Progenitor cell of endocrine pancreas (in vitro differentiated cells): ENCODE measurements at regions not wholly inside any gene's neighbourhood (a gene's known extent, or its start where the extent isn't known, plus 50 kb on each side); places are given as distances from the start of the nearest gene placed in this dataset.
"Not testable (repeated sequence)": the region's sequence is repeated elsewhere in the genome, so short reads cannot be mapped to it uniquely, and the experiment has no call there.

Source experiments
- DNase-seq: peaks from one replicate; pipeline ENCODE4 v3.0.0; 2021; ENCODE audit warnings: low spot score; ENCODE audit not compliant: unreplicated experiment
- H3K27ac Mint-ChIP-seq: 2 replicates; pipeline ENCODE4 v1.8.0; 2021; ENCODE audit warnings: mild to moderate bottlenecking, moderate library complexity, mixed read lengths
- H3K27me3 Mint-ChIP-seq: 2 replicates; pipeline ENCODE4 v1.8.0; 2021; ENCODE audit warnings: mixed read lengths
- H3K36me3 Mint-ChIP-seq: 2 replicates; pipeline ENCODE4 v1.8.0; 2022; ENCODE audit warnings: mixed read lengths; ENCODE audit not compliant: insufficient read depth
- H3K4me1 Mint-ChIP-seq: 2 replicates; pipeline ENCODE4 v1.8.0; 2021; ENCODE audit warnings: low read depth, mixed read lengths
- H3K4me3 Mint-ChIP-seq: 2 replicates; pipeline ENCODE4 v1.8.0; 2021; ENCODE audit warnings: low read depth, mild to moderate bottlenecking, moderate library complexity, mixed read lengths
- H3K9me3 Mint-ChIP-seq: 2 replicates; pipeline ENCODE4 v1.8.0; 2021; ENCODE audit warnings: low read depth, mixed read lengths
- TF ChIP-seq, protein P1 (sequence below): fragments of 200-600 bp; sonication (generic); IDR thresholded peaks from one replicate; pipeline ENCODE4 v1.5.0; 2021; ENCODE audit warnings: antibody characterized with exemption, mild to moderate bottlenecking; ENCODE audit not compliant: unreplicated experiment

- Mint-ChIP-seq H3K4me3 (no peak overlapping the region), H3K36me3 (no peaks in the 10 kb centered on the region), H3K27me3 (no peaks in the 10 kb centered on the region), H3K4me1 (no peaks in the 10 kb centered on the region), H3K27ac (no peak overlapping the region), H3K9me3 (no peaks in the 10 kb centered on the region)
- TF ChIP-seq, protein P1, sequence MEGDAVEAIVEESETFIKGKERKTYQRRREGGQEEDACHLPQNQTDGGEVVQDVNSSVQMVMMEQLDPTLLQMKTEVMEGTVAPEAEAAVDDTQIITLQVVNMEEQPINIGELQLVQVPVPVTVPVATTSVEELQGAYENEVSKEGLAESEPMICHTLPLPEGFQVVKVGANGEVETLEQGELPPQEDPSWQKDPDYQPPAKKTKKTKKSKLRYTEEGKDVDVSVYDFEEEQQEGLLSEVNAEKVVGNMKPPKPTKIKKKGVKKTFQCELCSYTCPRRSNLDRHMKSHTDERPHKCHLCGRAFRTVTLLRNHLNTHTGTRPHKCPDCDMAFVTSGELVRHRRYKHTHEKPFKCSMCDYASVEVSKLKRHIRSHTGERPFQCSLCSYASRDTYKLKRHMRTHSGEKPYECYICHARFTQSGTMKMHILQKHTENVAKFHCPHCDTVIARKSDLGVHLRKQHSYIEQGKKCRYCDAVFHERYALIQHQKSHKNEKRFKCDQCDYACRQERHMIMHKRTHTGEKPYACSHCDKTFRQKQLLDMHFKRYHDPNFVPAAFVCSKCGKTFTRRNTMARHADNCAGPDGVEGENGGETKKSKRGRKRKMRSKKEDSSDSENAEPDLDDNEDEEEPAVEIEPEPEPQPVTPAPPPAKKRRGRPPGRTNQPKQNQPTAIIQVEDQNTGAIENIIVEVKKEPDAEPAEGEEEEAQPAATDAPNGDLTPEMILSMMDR, result no peak
- DNase-seq, result no peak
Measured at GRCh38 chr13:83077499-83077898, 804.8 kb downstream of the SLITRK1 start.

GRCh38 chr13:83073930-83074329, 808.3 kb downstream of the SLITRK1 start:
- H3K9me3 Mint-ChIP-seq, H3K4me1 Mint-ChIP-seq, H3K27me3 Mint-ChIP-seq, DNase-seq, H3K36me3 Mint-ChIP-seq, H3K27ac Mint-ChIP-seq, H3K4me3 Mint-ChIP-seq: not testable (repeated sequence)

- H3K4me3 Mint-ChIP-seq, result no peak overlapping the region
- no peaks in the 10 kb centered on the region for H3K27me3 Mint-ChIP-seq
- no peaks in the 10 kb centered on the region for H3K9me3 Mint-ChIP-seq
- no peak overlapping the region for H3K27ac Mint-ChIP-seq
- H3K4me1 Mint-ChIP-seq, result no peaks in the 10 kb centered on the region
- no peak for DNase-seq
- no peaks in the 10 kb centered on the region for H3K36me3 Mint-ChIP-seq
- TF ChIP-seq, protein P1, result no peak
Measured at GRCh38 chr13:83065108-83065507, 817.2 kb downstream of the SLITRK1 start.

DNA sequence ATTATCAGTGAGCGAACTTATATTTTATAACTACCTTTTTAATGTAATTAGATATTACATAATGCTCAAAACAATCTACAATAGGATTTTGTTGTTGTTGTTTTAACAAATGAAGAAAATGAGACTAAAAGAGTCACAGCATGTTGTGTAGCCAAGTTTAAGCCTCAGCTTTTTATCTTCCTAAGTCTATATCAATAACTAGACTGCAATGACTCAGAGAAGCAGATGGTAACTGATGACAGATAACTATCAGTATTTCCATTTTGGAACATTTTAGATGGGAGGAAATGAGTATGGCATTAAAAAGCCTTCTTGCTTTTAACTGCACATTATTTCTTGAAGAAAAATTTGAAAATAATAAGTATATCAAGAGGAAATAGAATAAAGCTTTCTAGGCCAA, 825.2 kb downstream of the SLITRK1 start:
- no peak overlapping the region for H3K27ac Mint-ChIP-seq
- no peaks in the 10 kb centered on the region for H3K9me3 Mint-ChIP-seq
- no peaks in the 10 kb centered on the region for H3K4me1 Mint-ChIP-seq
- H3K27me3 Mint-ChIP-seq, result no peaks in the 10 kb centered on the region
- DNase-seq, result no peak
- no peak overlapping the region for H3K4me3 Mint-ChIP-seq
- TF ChIP-seq, protein P1, result no peak
- H3K36me3 Mint-ChIP-seq, result no peaks in the 10 kb centered on the region

GRCh38 chr13:83056269-83056668, 826.0 kb downstream of the SLITRK1 start:
- no peak overlapping the region for H3K4me3 Mint-ChIP-seq
- no peaks in the 10 kb centered on the region for H3K36me3 Mint-ChIP-seq
- no peak overlapping the region for H3K27ac Mint-ChIP-seq
- no peaks in the 10 kb centered on the region for H3K4me1 Mint-ChIP-seq
- no peaks in the 10 kb centered on the region for H3K9me3 Mint-ChIP-seq
- TF ChIP-seq, protein P1, result no peak
- no peak for DNase-seq
- no peaks in the 10 kb centered on the region for H3K27me3 Mint-ChIP-seq

DNA sequence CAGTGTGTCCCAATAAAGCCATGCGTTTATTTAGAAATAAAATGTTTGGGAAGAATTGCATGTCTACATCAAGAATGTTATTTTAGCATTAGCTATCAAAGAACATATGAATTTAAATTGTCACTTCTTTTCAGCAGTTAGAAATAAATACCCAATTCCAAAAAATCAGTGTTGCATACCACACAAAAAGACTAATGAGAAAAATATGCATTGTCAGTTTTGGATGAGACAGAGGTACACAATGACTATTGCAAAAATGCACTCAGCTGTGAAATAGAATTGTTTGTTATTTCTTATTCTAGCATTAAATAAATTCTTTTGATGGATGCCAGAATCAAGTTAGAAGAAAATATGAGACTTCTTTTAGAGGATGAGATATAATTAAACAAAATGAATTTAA, 833.9 kb downstream of the SLITRK1 start:
- TF ChIP-seq, protein P1, result no peak
- Mint-ChIP-seq H3K4me3 (no peak overlapping the region), H3K4me1 (no peaks in the 10 kb centered on the region), H3K27me3 (no peaks in the 10 kb centered on the region), H3K27ac (no peak overlapping the region), H3K36me3 (no peaks in the 10 kb centered on the region), H3K9me3 (no peaks in the 10 kb centered on the region)
- DNase-seq, result no peak
